Stimulated activated CD8-positive, alpha-beta memory T cell treated with anti-CD3 and anti-CD28 coated beads, Interleukin-4, amount 100 ng/mL, for 4 hours (primary cell): ENCODE measurements at regions not wholly inside any gene's neighbourhood (a gene's known extent, or its start where the extent isn't known, plus 50 kb on each side); places are given as distances from the start of the nearest gene placed in this dataset.
"Not testable (repeated sequence)": the region's sequence is repeated elsewhere in the genome, so short reads cannot be mapped to it uniquely, and the experiment has no call there.

Experiments used
- DNase-seq, 2 donors: peaks; one replicate each; pipeline ENCODE4 v3.0.0-alpha.2; 2020; ENCODE audit warnings: low read depth in 2 of 2, low spot score in 1 of 2

DNA sequence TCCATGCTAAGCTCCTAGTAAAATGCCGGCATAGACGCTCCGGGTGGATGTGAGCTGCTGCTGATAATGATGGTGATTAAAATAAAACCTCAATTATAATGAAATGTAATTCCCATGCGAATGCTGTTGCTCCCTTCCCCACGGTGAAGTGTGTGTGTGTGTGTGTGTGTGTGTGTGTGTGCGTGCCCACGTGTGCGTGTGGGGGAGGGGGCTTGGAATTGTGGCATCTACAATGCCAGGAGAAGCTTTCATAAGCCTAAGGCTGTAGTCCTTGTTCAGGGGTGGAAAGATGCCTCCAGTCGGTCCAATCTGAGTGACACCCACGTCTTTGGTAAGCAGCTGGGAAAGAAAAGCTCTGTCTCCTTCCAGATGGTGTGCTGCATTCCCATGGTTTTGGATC is 137.9 kb downstream of the CDH26 start:
- DNase-seq = no peak

DNA sequence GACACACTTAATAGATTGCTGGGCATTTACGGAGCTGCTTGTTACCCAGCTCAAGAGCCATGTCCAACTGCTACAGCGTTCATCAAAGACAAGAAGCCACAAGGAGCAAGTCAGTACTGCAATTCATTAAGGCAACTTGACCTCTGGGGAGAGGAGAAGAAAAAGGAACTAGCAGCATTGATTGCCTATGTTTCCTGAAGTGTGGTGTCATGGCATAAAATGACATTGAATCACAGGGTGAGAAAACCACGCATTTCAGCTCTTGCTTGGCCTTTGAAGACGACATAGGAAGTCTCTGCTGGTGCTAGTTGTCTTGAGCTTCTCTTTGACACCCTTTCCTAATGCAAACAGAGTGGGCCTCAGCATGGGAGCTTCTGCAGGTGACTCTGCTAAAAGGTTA is 139.1 kb downstream of the CDH26 start:
- DNase-seq = no peak

DNA sequence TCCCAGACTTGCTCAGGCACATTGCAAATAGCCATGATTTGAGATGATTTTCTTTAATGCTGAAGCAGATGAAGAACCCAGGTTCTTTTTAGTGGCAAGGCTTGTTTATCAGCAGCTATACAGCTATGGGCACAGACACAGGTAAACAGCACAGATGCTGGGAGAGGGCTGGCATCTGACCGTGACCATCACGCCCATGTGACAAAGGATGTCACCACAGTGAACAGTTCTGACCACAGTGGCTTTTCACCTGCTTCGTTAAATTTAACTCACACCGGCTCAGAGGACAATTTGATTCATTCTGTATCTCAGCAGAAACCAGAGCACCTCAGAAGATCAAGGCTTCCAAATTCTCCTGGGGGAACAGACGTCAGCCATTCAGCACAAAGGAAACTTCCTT is 142.6 kb downstream of the CDH26 start:
- no peak for DNase-seq

DNA sequence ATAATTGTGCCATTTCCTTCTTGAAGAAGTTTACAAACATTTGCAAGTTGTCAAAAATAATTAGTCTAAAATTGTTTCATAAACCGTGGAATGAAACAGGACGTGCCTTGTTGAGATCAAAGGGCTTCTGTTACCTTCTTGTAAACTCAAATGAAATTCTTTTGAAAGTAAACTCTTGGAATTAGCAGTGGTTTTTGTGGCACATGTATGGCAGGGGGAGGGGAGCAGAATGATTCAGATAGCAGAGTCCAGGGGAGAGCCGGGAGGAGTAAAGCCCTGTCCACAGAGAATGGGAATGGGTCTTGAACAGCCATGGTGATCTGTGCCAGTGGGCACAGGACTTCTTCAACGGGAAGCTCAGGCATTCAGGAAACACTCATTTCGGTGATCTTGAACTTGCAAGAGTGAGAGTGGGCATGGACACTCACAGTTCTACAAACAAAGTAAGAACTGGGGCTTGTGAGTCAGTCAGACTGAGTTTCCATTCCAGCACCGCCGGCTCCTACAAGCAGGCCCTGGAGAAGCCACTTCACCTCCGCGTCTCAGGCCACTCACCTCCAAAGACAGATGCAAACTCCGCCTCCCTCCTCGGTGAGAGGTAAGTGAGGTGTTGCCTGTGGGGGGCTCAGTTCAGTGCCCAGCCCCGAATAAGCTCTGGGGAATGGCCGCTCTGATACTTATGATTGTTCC is 143.1 kb downstream of the CDH26 start:
- DNase-seq = no peak

DNA sequence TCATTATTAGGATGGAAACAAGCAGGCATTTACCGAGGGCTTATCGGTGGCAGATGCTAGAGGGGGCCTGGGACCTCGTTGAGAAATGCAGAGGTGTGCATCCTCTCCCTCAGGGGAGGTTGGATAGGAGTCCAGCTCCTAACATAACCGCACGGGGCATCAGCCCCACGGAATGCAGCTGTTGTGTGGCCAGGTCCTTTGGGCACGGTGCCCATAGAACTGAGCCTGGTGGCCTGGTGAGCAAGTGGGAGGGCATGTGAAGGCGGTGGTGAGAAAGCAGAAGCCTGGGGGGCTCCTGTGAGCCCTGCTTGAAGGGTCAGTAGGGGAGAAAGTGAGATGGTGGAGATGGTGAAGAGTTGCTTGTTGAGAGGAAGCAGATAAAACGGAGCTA is 143.7 kb downstream of the CDH26 start:
- no peak for DNase-seq

DNA sequence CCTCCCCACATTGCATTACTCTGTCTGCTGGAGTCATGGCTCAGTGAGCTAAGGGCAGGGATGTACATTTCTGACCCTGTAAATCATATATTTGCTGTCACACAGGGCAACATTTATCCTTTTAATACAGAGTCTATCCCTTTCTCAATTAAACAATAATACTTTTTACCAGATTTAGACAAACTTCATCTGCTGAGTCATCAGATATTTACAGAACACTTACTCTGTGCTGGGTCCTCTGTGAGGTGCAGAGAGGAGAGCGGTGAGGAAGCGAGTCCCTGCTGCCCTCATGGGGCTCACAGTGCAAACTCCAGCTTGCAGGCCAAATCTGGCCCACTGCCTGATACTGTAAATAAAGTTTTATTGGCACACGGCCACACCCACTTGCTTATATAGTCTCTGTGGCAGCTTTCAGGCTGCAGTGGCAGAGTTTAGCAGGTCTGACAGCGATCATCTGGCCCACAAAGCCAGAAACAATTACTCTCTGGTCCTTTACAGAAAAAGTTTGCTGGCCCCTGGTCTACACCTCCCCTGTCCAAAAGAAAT is 144.5 kb downstream of the CDH26 start:
- no peak for DNase-seq

DNA sequence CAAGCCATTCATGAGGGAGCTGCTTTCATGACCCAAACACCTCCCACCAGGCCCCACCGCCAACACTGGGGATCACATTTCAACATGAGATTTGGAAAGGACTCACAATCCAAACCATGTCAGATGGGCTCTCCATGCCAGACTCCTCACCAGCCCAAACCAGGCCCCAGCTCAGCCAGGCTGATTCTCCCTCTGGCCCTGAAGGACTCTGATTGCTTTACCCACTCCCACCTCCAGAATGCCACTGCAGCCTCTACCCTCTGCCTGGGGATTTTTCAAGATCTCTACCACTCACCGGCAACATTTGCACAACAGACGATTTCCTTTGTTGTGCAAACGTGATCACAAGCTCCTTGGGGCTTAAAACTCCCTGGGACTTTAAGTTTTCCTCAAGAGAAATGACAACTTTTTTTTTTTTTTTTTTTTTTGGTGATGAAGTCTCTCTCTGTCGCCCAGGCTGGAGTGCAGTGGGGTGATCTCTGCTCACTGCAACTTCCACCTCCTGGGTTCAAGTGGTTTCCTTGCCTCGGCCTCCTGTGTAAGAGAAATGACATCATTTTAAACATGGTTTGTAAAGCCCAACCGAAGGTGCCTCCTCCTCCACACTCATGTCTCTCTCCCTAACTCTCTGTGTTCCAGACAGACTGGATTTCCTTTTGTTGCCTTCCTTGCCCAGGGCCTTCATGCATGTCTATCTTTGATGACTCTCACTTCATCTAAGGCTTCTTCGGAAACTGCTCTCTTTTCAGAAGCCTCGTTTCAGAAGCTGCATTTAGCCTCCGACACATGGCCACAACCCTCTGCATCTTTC is 147.0 kb downstream of the CDH26 start:
- DNase-seq = no peak

DNA sequence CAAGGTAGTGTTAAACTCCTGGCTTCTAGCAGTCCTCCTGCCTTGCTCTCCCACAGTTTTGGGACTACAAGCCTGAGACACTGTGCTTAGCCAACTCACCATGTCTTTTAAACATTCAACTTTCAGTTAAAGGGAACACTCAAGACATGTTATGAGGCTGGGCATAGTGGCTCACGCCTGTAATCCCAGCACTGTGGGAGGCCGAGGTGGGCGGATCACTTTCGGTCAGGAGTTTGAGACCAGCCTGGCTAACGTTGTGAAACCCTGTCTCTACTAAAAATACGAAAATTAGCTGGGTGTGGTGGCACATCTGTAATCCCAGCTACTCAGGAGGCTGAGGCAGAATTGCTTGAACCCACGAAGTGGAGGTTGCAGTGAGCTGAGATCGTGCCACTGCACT is 148.0 kb downstream of the CDH26 start:
- DNase-seq = not testable (repeated sequence)

DNA sequence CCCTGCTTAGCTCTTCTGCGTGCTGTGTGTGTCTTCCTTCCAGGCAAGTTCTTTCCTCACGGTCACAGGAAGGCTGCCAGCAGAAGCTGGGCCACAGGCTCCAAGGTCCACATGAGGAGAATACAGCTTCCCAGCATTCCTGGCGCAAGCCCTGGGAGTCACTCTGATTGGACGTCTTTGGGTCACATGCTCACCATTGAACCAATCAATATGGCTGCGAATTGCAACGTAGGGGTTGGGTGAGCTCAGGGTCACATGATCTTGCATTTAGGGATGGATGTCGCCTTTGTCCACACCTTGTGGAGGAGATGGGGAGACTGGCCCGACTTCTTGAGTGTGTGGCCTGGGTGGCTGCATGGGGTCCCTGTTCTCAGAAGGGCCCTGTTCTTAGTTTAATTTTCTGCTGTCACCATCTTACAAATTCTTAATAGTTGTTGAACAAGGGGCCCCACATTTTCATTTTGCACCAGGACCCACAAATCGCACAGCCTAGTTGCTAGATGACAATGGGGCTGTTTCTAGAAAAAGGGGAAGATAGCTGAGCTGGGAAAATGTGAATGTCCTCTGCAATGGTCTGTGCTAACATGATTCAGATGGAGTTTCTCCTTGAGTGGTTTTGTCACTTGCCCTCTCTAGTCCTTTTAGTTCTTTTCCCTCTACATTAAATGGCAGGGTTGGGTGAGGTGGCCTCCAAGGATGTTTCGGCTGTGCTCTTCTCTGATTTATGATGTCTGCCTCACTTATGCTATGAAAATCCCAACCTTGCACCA is 149.6 kb downstream of the CDH26 start:
- no peak for DNase-seq

DNA sequence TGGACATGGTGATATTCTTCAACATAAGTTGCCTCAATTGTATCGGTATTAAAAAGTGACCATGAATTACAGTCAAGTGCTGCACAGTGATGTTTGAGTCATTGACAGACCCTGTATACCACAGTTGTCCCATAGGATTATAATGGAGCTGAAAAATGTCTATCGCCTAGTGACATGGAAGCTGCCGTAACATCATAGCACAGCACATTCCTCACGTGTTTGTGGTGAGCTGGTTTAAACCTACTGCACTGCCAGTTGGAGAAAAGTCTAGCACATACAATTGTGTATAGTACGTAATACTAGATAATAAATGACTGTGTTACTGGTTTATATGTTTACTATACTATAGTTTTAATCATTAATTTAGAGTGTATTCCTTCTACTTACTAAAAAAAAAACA is 150.2 kb downstream of the CDH26 start:
- no peak for DNase-seq

DNA sequence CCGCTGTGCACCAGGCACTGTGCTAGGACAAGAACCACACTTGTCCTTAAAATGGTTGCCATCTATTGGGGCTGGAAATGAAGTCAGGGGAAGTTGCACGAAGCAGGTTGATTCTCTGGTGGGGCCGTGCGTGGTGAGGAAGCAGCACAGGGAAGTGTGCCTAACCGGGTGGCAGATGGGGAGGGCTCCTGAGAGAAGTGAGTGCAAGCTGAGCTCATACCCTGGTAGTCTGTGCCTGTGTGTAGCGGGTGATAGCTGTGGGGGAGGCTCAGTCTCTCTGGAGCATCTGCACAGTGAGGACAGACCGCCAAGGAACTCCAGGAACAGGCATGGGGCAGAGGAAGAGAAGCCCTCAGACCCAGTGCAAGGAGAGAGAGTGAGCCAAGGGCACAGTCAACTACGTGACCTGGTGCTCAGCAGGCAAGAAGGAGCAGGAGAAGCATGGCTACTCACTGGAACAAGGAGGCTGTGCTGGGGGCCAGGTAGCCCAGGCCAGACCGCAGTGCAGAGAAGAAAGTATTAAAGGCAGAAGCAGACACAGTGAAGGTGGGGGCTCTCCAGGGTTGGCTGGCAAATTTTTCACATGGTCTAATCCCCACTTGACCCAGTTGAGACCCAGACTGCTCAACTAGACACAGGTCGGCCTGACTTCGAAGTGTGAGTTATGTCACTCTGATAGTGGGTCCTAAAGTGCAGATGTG is 155.0 kb downstream of the CDH26 start:
- DNase-seq = no peak

DNA sequence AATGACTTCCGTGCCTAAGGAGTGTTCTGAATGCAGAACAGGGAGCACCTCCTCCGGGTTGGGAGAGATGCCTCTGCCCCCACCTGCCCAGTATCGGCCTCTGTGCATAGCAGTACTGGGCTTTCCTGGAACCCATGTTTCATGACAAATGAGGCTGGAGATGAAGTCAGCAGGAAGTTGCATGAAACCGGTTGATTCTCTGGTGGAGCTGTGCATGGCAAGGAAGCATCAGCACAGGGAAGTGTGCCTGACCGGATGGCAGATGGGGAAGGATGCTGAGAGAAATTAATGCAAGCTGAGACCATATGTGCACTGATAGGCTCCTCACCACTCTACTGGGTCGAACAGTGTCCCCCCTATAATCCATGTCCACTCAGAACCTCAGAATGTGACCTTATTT is 155.5 kb downstream of the CDH26 start:
- DNase-seq = no peak

DNA sequence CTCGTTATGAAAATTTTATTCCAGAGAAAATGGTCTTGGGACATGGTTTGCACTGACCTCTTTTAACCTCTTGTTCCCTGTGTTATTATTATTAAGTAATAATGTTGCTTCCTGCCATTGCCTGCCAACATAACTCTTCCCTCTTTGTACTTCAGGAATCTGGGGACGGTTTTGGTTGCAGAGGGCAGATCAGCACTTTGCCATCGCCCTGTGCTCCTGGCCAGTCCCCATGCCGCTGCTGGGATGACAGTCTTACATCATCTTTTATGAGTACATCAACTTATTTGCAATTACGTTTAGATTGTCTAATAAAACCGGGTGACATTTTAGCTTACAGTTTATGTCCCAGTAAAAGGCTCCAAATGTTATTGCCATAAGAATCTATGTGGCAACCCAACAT is 157.2 kb downstream of the CDH26 start:
- DNase-seq = no peak

DNA sequence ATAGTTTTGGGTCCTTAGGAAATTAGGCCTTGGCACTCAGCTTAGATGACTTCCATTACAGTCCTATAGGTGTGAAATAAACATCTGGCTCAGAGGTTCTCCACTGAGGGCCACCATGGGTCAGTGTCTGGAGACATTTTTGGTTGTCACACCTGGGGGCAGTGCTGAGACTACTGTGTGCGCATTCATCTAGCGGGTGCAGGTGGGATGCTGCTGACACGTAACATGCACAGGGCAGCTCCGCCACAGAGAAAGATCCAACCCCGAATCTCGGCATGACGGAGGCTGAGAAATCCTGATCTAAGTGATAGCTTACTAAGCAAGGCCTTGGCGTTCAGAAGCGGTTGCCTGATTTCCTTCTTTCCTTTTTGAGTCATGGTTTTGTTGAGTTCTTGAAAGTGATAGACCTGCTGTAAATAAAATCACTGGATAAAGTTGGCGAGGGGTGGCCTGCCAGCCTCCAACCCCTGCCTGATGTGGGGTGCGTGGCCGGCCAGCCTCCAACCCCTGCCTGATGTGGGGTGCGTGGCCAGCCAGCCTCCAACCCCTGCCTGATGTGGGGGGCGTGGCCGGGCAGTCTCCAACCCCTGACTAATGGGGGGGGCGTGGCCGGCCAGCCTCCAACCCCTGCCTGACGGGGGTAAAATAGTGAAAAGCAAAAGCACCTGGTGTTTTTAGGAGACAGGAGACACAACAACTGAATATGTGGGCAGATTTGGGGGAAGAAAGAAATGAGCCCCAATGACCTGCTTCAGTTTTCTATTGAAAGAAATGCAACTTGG is 158.1 kb downstream of the CDH26 start:
- DNase-seq = no peak

DNA sequence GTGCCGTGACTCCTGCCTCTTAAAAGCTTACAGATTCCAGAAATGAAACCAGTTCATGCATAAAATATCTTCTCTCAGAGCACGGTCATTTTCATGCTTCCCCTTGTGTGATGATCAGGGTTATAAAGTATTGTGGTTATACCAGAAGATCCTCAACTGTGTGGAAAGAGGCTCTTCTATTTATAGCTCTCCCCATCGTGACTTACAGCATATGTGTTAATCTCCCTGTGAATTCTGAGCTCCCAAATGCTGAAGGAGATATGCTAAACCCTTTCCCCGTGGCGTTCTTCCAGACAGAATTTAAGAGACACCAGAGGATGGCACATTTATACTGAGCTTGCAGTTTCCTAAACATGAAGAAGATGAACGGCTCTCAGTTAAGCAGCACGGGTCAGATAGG is 158.8 kb downstream of the CDH26 start:
- no peak for DNase-seq

DNA sequence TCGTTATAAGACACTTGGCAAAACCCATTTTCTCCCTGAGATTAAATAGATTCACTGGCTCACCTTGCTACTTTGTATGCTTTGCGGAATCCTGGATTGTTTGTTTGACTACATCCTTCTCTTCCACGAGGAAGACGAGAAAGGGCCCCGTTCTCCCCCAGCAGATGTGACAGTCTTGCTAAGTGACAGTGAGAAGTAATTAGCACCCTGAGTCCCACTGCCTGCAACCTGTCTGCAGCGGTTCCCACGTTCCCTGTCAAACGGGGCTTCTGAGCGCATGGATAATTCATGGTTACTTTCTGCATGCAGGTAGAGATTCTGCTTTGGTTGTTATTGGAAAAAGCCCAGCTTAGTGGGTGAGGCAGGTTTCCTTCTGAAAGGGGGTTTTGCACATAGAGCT is 163.7 kb downstream of the CDH26 start:
- no peak for DNase-seq

DNA sequence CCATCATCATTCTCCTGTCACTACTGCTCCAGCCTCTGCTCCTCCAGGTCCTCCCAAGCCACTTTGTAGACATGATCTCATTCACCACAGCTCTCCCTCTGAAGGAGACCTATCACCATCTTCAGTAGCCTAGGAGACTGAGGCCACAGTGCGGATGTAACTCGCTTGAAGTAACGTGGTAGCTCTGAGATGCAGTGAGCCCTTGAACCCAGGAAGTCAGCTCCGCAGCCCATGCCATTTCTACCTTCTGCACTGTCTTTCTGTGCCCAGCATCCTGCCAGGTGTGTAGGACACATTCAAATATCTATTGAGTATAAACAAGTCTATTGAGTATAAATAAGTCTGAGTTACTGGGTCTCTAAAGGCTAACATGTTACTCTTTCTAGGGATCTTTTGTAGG is 164.4 kb downstream of the CDH26 start:
- DNase-seq = no peak

DNA sequence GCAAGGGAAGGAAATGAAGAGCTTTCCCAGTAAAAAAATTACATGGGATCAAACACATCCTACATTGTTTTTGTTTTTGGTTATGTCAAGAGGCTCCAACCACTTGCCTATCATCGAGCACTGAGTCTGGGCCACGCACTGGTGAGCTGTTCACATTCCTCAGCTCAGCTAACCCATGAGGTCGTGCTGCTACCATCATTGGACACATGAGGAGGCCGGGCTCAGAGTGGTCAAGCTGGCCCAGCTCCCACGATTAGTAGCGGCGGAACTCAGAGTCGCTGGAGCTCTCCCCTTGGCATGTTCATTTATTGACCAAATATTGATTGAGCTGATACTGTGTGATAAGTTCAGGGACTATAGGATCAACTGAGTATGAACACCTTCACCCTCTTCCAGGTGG is 164.9 kb downstream of the CDH26 start:
- DNase-seq = no peak

DNA sequence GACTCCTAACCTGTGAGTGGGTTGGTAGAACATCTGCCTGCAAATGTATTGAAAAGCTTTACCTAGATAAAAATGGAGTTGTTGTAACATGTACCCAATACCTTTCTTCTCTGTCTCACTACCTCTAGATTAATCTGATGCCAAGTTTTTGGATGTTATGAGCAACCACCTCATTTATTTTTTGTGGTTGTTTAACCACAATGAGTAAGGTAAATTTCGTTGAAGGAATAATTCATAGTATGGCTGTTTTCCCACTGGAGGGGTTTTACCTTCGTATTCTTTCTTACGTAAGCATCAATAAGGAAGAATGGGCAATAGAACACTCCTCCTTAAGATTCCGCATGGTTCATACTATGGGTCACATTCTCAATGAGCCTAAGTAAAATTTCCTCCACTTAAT is 165.4 kb downstream of the CDH26 start:
- DNase-seq = no peak

DNA sequence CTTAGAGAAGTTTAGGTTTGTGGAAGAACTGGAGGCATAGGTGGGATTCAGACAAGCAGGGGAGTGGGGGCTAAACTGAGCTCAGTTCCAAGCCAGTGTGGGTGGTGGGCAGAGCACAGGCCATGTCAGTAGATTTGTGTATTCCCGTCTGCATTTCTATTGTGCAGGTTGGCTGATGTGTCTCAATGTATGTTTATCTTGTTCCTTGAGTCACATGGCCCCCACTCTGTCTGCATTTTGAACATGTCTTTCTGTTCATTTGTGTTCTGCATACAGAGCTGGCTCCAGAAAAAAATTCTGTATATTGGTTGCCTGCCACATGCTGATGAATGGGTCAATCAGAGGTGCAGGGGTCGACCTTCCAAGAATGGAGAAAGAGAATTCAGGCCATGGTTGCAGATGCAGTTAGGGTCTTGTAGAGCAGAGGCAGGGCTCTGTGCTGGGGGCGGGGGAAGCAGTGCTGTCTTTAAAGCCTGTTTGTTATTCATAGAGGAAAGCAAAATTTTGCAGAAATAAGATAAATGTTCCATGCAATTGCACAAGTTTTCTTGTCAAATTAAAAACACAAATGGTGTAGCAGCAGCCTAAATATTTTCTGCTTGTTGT is 166.7 kb downstream of the CDH26 start:
- DNase-seq = no peak
